Breast epithelium (tissue), 3 donors: ENCODE measurements at regions not wholly inside any gene's neighbourhood (a gene's known extent, or its start where the extent isn't known, plus 50 kb on each side); places are given as distances from the start of the nearest gene placed in this dataset.

Experiments
- CTCF ChIP-seq, 3 donors: fragments of 450-650 bp; IDR thresholded peaks; one replicate each; pipeline ENCODE4 v1.5.1; 2016 to 2017; ENCODE audit warnings: antibody characterized with exemption in 3 of 3, mild to moderate bottlenecking in 3 of 3, moderate library complexity in 3 of 3
- POLR2A ChIP-seq: fragments of 450-650 bp; IDR thresholded peaks from one replicate; pipeline ENCODE4 v1.6.1; 2016; ENCODE audit warnings: antibody characterized with exemption, mild to moderate bottlenecking, moderate library complexity

GRCh38 chr10:3464760-3465405 lies 292.3 kb upstream of the PITRM1 start:
- TF ChIP-seq CTCF (IDR thresholded peaks at IDR 0.05) (no peak), POLR2A (no peak)
